Effector CD8-positive, alpha-beta T cell (primary cell): ENCODE measurements at regions not wholly inside any gene's neighbourhood (a gene's known extent, or its start where the extent isn't known, plus 50 kb on each side); places are given as distances from the start of the nearest gene placed in this dataset.
"Not testable (repeated sequence)": the region's sequence is repeated elsewhere in the genome, so short reads cannot be mapped to it uniquely, and the experiment has no call there.

Experiments
- DNase-seq: peaks from one replicate; lab custom pipeline; 2025; lab: John Stamatoyannopoulos, UW

- no peak for DNase-seq
These were observed 409.4 kb upstream of the FZD8 start for GRCh38 chr10:36051500-36051991.

GRCh38 chr10:36050763-36051499 is 408.8 kb upstream of the FZD8 start:
- no peak for DNase-seq

- no peak for DNase-seq
These were observed 406.7 kb upstream of the FZD8 start for GRCh38 chr10:36048780-36049179.

GRCh38 chr10:36048236-36048635 is 406.1 kb upstream of the FZD8 start:
- no peak for DNase-seq

GRCh38 chr10:36042135-36042534 is 400.0 kb upstream of the FZD8 start:
- no peak for DNase-seq

GRCh38 chr10:36038316-36038955 is 396.3 kb upstream of the FZD8 start:
- no peak for DNase-seq

- no peak for DNase-seq
These were observed 394.0 kb upstream of the FZD8 start for GRCh38 chr10:36036137-36036536.

- DNase-seq: no peak
These were observed 391.7 kb upstream of the FZD8 start for GRCh38 chr10:36033808-36034207.

- no peak for DNase-seq
These were observed 388.4 kb upstream of the FZD8 start for GRCh38 chr10:36030516-36030915.

- DNase-seq: no peak
These were observed 384.7 kb upstream of the FZD8 start for GRCh38 chr10:36026656-36027390.

- no peak for DNase-seq
These were observed 384.0 kb upstream of the FZD8 start for GRCh38 chr10:36026081-36026480.

GRCh38 chr10:36023939-36024338 is 381.8 kb upstream of the FZD8 start:
- DNase-seq: no peak

GRCh38 chr10:36021096-36021495 is 379.0 kb upstream of the FZD8 start:
- DNase-seq: no peak

- DNase-seq: no peak
These were observed 377.7 kb upstream of the FZD8 start for GRCh38 chr10:36019749-36020148.

- DNase-seq: no peak
These were observed 376.9 kb upstream of the FZD8 start for GRCh38 chr10:36018996-36019395.

- DNase-seq: no peak
These were observed 375.0 kb upstream of the FZD8 start for GRCh38 chr10:36017137-36017536.

- no peak for DNase-seq
These were observed 365.3 kb upstream of the FZD8 start for GRCh38 chr10:36007369-36007768.

GRCh38 chr10:36003688-36004087 is 361.6 kb upstream of the FZD8 start:
- no peak for DNase-seq

GRCh38 chr10:36003031-36003600 is 361.0 kb upstream of the FZD8 start:
- DNase-seq: no peak

GRCh38 chr10:36002445-36002844 is 360.3 kb upstream of the FZD8 start:
- DNase-seq: no peak

GRCh38 chr10:36000754-36001153 is 358.7 kb upstream of the FZD8 start:
- not testable (repeated sequence) for DNase-seq

- no peak for DNase-seq
These were observed 355.9 kb upstream of the FZD8 start for GRCh38 chr10:35998026-35998425.
